Liver (tissue), 8 donors: ENCODE measurements at regions not wholly inside any gene's neighbourhood (a gene's known extent, or its start where the extent isn't known, plus 50 kb on each side); places are given as distances from the start of the nearest gene placed in this dataset.

ENCODE experiments used
- DNase-seq: peaks from one replicate; pipeline ENCODE4 v3.0.0-alpha.2; 2017; ENCODE audit warnings: low spot score
- H3K27ac ChIP-seq, 2 donors: one replicate each; pipeline ENCODE4 v1.7.0; 2013; ENCODE audit warnings: inconsistent platforms in 2 of 2, low read length in 2 of 2, control low read depth in 1 of 2, low read depth in 1 of 2, mild to moderate bottlenecking in 1 of 2
- H3K27me3 ChIP-seq, 4 donors: one replicate each; pipeline versions ENCODE4 v1.6.1 to v1.7.0; 2013; ENCODE audit warnings: low read length in 3 of 4, inconsistent platforms in 1 of 4, mild to moderate bottlenecking in 1 of 4, moderate library complexity in 1 of 4; ENCODE audit not compliant: control insufficient read depth in 4 of 4, insufficient read depth in 4 of 4
- H3K36me3 ChIP-seq, 4 donors: one replicate each; pipeline versions ENCODE4 v1.6.1 to v1.7.0; 2013; ENCODE audit warnings: low read length in 3 of 4, mild to moderate bottlenecking in 3 of 4, low read depth in 1 of 4, moderate library complexity in 1 of 4; ENCODE audit not compliant: control insufficient read depth in 4 of 4, insufficient read depth in 3 of 4
- H3K4me1 ChIP-seq, 4 donors: one replicate each; pipeline versions ENCODE4 v1.6.1 to v1.7.0; 2013; ENCODE audit warnings: low read length in 3 of 4, mild to moderate bottlenecking in 3 of 4, moderate library complexity in 1 of 4; ENCODE audit not compliant: control insufficient read depth in 4 of 4, insufficient read depth in 4 of 4
- H3K4me3 ChIP-seq, 3 donors: one replicate each; pipeline versions ENCODE4 v1.6.1 to v1.7.0; 2013; ENCODE audit warnings: low read length in 3 of 3, control low read depth in 1 of 3, low read depth in 1 of 3, mild to moderate bottlenecking in 1 of 3
- H3K9ac ChIP-seq, 2 donors: one replicate each; pipeline ENCODE4 v1.7.0; 2013; ENCODE audit warnings: low read length in 2 of 2, mild to moderate bottlenecking in 2 of 2, moderate library complexity in 2 of 2, control low read depth in 1 of 2, low read depth in 1 of 2
- H3K9me3 ChIP-seq, 4 donors: one replicate each; pipeline versions ENCODE4 v1.6.1 to v1.7.0; 2013; ENCODE audit warnings: low read length in 3 of 4; ENCODE audit not compliant: control insufficient read depth in 4 of 4
- ATF3 ChIP-seq: IDR thresholded peaks from 2 replicates; pipeline ENCODE4 v1.6.1; 2016; ENCODE audit warnings: antibody characterized with exemption
- EGR1 ChIP-seq, 2 donors: IDR thresholded peaks; 2 replicates each; pipeline ENCODE4 v1.6.1; 2016 to 2018; ENCODE audit warnings: antibody characterized with exemption in 2 of 2, low read depth in 2 of 2
- FOXA1 ChIP-seq: IDR thresholded peaks from 2 replicates; pipeline ENCODE4 v1.6.1; 2016; ENCODE audit warnings: antibody characterized with exemption
- FOXA2 ChIP-seq: IDR thresholded peaks from 2 replicates; pipeline ENCODE4 v1.6.1; 2016; ENCODE audit warnings: antibody characterized with exemption
- GABPA ChIP-seq, 2 donors: IDR thresholded peaks in 1 of 2; conservative IDR thresholded peaks in 1 of 2; 2 replicates each; pipeline ENCODE4 v1.6.1; 2016; ENCODE audit warnings: antibody characterized with exemption in 2 of 2, mild to moderate bottlenecking in 1 of 2, moderate library complexity in 1 of 2
- HNF4A ChIP-seq, 2 donors: conservative IDR thresholded peaks; 2 replicates each; pipeline ENCODE4 v1.6.1; 2016; ENCODE audit warnings: antibody characterized with exemption in 2 of 2, mild to moderate bottlenecking in 2 of 2
- HNF4G ChIP-seq: IDR thresholded peaks from 2 replicates; pipeline ENCODE4 v1.6.1; 2016; ENCODE audit warnings: antibody characterized with exemption
- JUND ChIP-seq, 2 donors: IDR thresholded peaks; 2 replicates each; pipeline ENCODE4 v1.6.1; 2016; ENCODE audit warnings: antibody characterized with exemption in 2 of 2
- NR2F2 ChIP-seq: IDR thresholded peaks from 2 replicates; pipeline ENCODE4 v1.6.1; 2016; ENCODE audit warnings: antibody characterized with exemption
- RAD21 ChIP-seq, 2 donors: IDR thresholded peaks; 2 replicates each; pipeline ENCODE4 v1.6.1; 2016; ENCODE audit warnings: antibody characterized with exemption in 2 of 2, mild to moderate bottlenecking in 2 of 2
- RXRA ChIP-seq, 2 donors: IDR thresholded peaks; 2 replicates each; pipeline ENCODE4 v1.6.1; 2017 to 2018; ENCODE audit warnings: antibody characterized with exemption in 2 of 2, mild to moderate bottlenecking in 1 of 2
- SP1 ChIP-seq: IDR thresholded peaks from 2 replicates; pipeline ENCODE4 v1.6.1; 2018; ENCODE audit warnings: antibody characterized with exemption, mild to moderate bottlenecking
- TAF1 ChIP-seq: conservative IDR thresholded peaks from 2 replicates; pipeline ENCODE4 v1.6.1; 2016; ENCODE audit warnings: antibody characterized with exemption, mild to moderate bottlenecking
- YY1 ChIP-seq: IDR thresholded peaks from 2 replicates; pipeline ENCODE4 v1.6.1; 2016; ENCODE audit warnings: antibody characterized with exemption, mild to moderate bottlenecking
- WGBS: extraction: QIAGEN DNeasy Blood & Tissue Kit; methylation state at CpG from one replicate; pipeline ENCODE4 v1.1.7; 2013; 5-methylcytosine and 5-hydroxymethylcytosine counted together
- TF ChIP-seq, protein P1 (sequence below): fragments of 150-350 bp; IDR thresholded peaks from 2 replicates; pipeline ENCODE4 v1.5.1; 2017; ENCODE audit warnings: improper control_type of control experiment, low read depth, low read length; ENCODE audit not compliant: missing input control
- TF ChIP-seq, protein P2 (sequence below): IDR thresholded peaks from 2 replicates; pipeline ENCODE4 v1.6.1; 2016; ENCODE audit warnings: antibody characterized with exemption
- TF ChIP-seq, protein P3 (sequence below): IDR thresholded peaks from 2 replicates; pipeline ENCODE4 v1.6.1; 2016; ENCODE audit warnings: antibody characterized with exemption
- donor health status: healthy.
- donor health status: healthy.
- donor health status: healthy.
- donor health status: healthy.
- donor health status: healthy.

DNA sequence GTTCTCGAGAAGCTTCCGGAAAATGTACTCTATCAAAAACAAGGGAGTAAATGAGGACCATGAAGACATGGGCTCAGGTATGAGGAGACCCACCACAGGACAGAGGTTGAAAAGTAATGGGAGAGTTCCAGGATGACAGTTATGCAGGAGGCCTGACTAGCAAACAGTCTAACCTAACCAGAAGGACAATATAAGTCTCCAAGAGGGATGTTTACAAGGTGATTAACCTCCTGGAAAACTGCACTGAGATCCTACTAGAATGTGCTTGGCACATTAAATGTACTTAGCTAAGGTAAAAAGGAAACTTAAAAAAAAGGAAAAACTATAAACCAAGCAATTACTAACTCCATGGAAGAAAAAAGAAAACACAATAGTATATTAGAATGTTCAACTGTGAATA, 258.3 kb downstream of the KLF5 start:
- H3K4me3 ChIP-seq: no peak overlapping the region
- H3K4me1 ChIP-seq: peaks cover 0 to 4% (median 0%) of the 10 kb centered on the region in 4 donors
- no peaks in the 10 kb centered on the region for H3K27me3 ChIP-seq
- peaks cover 0 to 9% (median under 1%) of the 10 kb centered on the region in 4 donors for H3K9me3 ChIP-seq
- WGBS: 97% methylated on average over 2 of the region's 2 CpGs
- no peak for DNase-seq
- no peaks in the 10 kb centered on the region for H3K36me3 ChIP-seq
- TF ChIP-seq JUND (IDR thresholded peaks at IDR 0.05) (no peak), EGR1 (IDR thresholded peaks at IDR 0.05; ENCODE audit: low read depth in 2 of 2) (no peak), SP1 (no peak), YY1 (no peak)
- TF ChIP-seq, protein P1, sequence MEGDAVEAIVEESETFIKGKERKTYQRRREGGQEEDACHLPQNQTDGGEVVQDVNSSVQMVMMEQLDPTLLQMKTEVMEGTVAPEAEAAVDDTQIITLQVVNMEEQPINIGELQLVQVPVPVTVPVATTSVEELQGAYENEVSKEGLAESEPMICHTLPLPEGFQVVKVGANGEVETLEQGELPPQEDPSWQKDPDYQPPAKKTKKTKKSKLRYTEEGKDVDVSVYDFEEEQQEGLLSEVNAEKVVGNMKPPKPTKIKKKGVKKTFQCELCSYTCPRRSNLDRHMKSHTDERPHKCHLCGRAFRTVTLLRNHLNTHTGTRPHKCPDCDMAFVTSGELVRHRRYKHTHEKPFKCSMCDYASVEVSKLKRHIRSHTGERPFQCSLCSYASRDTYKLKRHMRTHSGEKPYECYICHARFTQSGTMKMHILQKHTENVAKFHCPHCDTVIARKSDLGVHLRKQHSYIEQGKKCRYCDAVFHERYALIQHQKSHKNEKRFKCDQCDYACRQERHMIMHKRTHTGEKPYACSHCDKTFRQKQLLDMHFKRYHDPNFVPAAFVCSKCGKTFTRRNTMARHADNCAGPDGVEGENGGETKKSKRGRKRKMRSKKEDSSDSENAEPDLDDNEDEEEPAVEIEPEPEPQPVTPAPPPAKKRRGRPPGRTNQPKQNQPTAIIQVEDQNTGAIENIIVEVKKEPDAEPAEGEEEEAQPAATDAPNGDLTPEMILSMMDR: no peak
- H3K27ac ChIP-seq: no peak overlapping the region
- no peak overlapping the region for H3K9ac ChIP-seq

DNA sequence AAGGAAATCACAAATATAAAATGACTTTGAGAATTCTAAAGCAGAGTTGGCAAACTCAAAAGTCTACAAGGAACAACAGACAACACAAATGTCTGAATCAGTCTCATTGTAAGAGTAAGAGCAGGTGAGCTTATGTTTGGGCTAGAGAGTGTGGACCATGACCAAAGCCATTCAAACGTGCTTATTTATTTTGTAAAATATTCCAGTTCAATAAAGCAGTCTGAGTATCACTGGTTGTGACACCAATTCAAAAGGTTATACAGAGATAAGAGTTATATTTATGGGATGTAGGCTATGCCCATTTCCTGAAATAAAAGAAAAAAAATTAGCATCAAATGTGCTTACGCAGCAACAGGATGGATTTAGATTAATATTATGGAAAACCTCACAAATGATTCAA, 251.6 kb downstream of the KLF5 start:
- H3K4me3 ChIP-seq: no peak overlapping the region
- H3K27me3 ChIP-seq: no peaks in the 10 kb centered on the region
- WGBS: 56% methylated on average over 2 of the region's 2 CpGs
- no peak overlapping the region for H3K27ac ChIP-seq
- H3K4me1 ChIP-seq: no peaks in the 10 kb centered on the region
- no peak for DNase-seq
- H3K9me3 ChIP-seq: peaks cover 0 to 9% (median 0%) of the 10 kb centered on the region in 4 donors
- H3K36me3 ChIP-seq: no peaks in the 10 kb centered on the region
- no peak for TF ChIP-seq NR2F2
- no peak for TF ChIP-seq HNF4G
- no peak for TF ChIP-seq EGR1 (IDR thresholded peaks at IDR 0.05; ENCODE audit: low read depth in 2 of 2)
- no peak for TF ChIP-seq TAF1
- TF ChIP-seq, protein P2, sequence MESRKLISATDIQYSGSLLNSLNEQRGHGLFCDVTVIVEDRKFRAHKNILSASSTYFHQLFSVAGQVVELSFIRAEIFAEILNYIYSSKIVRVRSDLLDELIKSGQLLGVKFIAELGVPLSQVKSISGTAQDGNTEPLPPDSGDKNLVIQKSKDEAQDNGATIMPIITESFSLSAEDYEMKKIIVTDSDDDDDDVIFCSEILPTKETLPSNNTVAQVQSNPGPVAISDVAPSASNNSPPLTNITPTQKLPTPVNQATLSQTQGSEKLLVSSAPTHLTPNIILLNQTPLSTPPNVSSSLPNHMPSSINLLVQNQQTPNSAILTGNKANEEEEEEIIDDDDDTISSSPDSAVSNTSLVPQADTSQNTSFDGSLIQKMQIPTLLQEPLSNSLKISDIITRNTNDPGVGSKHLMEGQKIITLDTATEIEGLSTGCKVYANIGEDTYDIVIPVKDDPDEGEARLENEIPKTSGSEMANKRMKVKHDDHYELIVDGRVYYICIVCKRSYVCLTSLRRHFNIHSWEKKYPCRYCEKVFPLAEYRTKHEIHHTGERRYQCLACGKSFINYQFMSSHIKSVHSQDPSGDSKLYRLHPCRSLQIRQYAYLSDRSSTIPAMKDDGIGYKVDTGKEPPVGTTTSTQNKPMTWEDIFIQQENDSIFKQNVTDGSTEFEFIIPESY: no peak
- TF ChIP-seq RAD21 (IDR thresholded peaks at IDR 0.05): no peak
- no peak for TF ChIP-seq JUND (IDR thresholded peaks at IDR 0.05)
- no peak for TF ChIP-seq RXRA (IDR thresholded peaks at IDR 0.05)
- no peak for TF ChIP-seq GABPA (IDR thresholded peaks at IDR 0.05 in 1 of 2, conservative IDR thresholded peaks at IDR 0.05 in 1 of 2)
- TF ChIP-seq, protein P1: no peak
- no peak for TF ChIP-seq HNF4A (conservative IDR thresholded peaks at IDR 0.05)
- TF ChIP-seq, protein P3, sequence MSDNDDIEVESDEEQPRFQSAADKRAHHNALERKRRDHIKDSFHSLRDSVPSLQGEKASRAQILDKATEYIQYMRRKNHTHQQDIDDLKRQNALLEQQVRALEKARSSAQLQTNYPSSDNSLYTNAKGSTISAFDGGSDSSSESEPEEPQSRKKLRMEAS: no peak
- no peak for TF ChIP-seq FOXA1
- no peak for TF ChIP-seq SP1
- TF ChIP-seq YY1: no peak
- TF ChIP-seq FOXA2: no peak
- TF ChIP-seq ATF3: no peak
- no peak overlapping the region for H3K9ac ChIP-seq
